A172 (cell line): ENCODE measurements at regions not wholly inside any gene's neighbourhood (a gene's known extent, or its start where the extent isn't known, plus 50 kb on each side); places are given as distances from the start of the nearest gene placed in this dataset.

Source experiments
- DNase-seq: peaks from one replicate; pipeline ENCODE4 v3.0.0-alpha.2; 2015; ENCODE audit warnings: low spot score

GRCh38 chr16:87223656-87224248 is 93.4 kb downstream of the C16orf95 start:
- no peak for DNase-seq

GRCh38 chr16:87226926-87227295 is 90.3 kb downstream of the C16orf95 start:
- no peak for DNase-seq

- no peak for DNase-seq
These were observed 89.8 kb downstream of the C16orf95 start for GRCh38 chr16:87227296-87227951.

GRCh38 chr16:87228363-87228762 is 88.8 kb downstream of the C16orf95 start:
- no peak for DNase-seq

GRCh38 chr16:87229230-87230188 is 87.7 kb downstream of the C16orf95 start:
- DNase-seq = no peak

- DNase-seq = no peak
These were observed 86.6 kb downstream of the C16orf95 start for GRCh38 chr16:87230571-87230970.

- DNase-seq = no peak
These were observed 85.9 kb downstream of the C16orf95 start for GRCh38 chr16:87231295-87231694.

GRCh38 chr16:87231911-87232310 is 85.3 kb downstream of the C16orf95 start:
- no peak for DNase-seq

- no peak for DNase-seq
These were observed 83.3 kb downstream of the C16orf95 start for GRCh38 chr16:87233928-87234327.

GRCh38 chr16:87234601-87235000 is 82.6 kb downstream of the C16orf95 start:
- DNase-seq = no peak

- DNase-seq = no peak
These were observed 81.2 kb downstream of the C16orf95 start for GRCh38 chr16:87235810-87236515.

- no peak for DNase-seq
These were observed 80.6 kb downstream of the C16orf95 start for GRCh38 chr16:87236516-87237115.

GRCh38 chr16:87238361-87238715 is 78.9 kb downstream of the C16orf95 start:
- no peak for DNase-seq

- DNase-seq = no peak
These were observed 77.6 kb downstream of the C16orf95 start for GRCh38 chr16:87239545-87239944.

- no peak for DNase-seq
These were observed 76.7 kb downstream of the C16orf95 start for GRCh38 chr16:87240211-87241136.

- DNase-seq = no peak
These were observed 75.9 kb downstream of the C16orf95 start for GRCh38 chr16:87241137-87241771.

GRCh38 chr16:87243478-87243877 is 73.7 kb downstream of the C16orf95 start:
- DNase-seq = no peak

- DNase-seq = no peak
These were observed 72.5 kb downstream of the C16orf95 start for GRCh38 chr16:87244636-87245197.

- no peak for DNase-seq
These were observed 71.7 kb downstream of the C16orf95 start for GRCh38 chr16:87245511-87245910.
